Eye (tissue), 1 donor: ENCODE measurements at regions not wholly inside any gene's neighbourhood (a gene's known extent, or its start where the extent isn't known, plus 50 kb on each side); places are given as distances from the start of the nearest gene placed in this dataset.
"Not testable (repeated sequence)": the region's sequence is repeated elsewhere in the genome, so short reads cannot be mapped to it uniquely, and the experiment has no call there.

Source experiments
- DNase-seq: peaks from one replicate; pipeline ENCODE4 v3.0.0-alpha.2; 2015

DNA sequence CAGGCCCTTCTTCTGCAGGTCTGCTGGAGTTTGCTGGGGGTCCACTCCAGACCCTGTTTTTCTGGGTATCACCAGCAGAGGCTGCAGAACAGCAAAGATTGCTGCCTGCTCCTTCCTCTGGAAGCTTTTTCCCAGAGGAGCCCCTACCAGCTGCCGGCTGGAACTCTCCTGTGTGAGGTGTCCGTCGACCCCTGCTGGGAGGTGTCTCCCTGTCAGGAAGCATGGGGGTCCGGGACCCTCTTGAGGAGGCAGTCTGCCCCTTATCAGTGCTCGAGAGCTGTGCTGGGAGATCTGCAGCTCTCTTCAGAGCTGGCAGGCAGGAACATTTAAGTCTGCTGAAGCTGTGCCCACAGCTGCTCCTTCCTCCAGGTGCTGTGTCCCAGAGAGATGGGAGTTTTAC lies 1622.8 kb downstream of the KHDRBS2 start:
- not testable (repeated sequence) for DNase-seq

DNA sequence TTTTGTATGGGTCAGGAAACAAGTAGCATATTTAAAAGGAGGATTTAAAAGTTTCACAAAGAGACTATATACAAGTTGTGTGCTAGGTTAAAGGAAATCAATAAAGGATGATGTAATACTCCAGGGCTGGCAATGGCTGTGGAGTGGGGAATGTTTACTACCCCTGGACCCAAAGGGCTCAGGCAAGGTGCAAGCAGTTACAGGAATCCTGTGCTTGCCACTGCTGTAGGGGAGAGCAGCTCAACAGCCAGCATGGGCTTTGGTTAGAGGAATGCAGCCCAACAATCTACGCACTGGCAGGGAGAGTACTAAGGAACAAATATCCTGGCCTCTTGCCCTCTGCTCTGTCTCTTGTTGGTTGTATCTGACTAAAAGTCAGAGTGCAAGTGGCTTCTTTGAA lies 1642.2 kb downstream of the KHDRBS2 start:
- DNase-seq, result no peak

DNA sequence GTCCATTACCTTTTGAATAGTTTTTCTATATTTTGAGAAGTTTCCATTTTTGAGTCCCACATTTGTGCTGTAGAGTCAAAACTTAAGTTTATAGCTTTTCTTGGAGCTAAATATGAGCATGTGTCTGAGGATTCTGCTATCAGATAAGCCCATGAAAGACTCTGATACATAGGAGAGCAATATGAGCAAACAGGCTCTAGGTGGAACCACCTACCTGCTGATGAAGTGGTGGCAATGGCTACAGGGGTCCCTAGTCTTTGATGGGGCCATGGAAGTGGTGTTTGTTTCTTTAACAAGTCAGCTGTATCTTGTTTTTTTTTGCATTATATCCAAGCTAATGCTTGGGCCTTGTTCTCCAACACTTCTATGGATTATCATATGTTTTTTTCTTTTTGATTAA lies 1646.8 kb downstream of the KHDRBS2 start:
- not testable (repeated sequence) for DNase-seq
